MM.1S (cell line): ENCODE measurements at regions not wholly inside any gene's neighbourhood (a gene's known extent, or its start where the extent isn't known, plus 50 kb on each side); places are given as distances from the start of the nearest gene placed in this dataset.

Source experiments
- CTCF ChIP-seq: fragments of 300-600 bp; sonication (generic); IDR thresholded peaks from 2 replicates; pipeline ENCODE4 v1.5.1; 2016; ENCODE audit warnings: antibody characterized with exemption, low read length, mixed read lengths
- EZH2 ChIP-seq: fragments of 300-600 bp; sonication (generic); optimal IDR thresholded peaks from 2 replicates; pipeline ENCODE3; 2017; ENCODE audit warnings: low read depth, mild to moderate bottlenecking, antibody characterized with exemption, low read length, mixed read lengths
- EZH2phosphoT487 ChIP-seq: fragments of 300-600 bp; sonication (generic); IDR thresholded peaks from 2 replicates; pipeline ENCODE4 v1.6.1; 2018; ENCODE audit warnings: antibody characterized with exemption, low read length

- no peak for TF ChIP-seq CTCF
- TF ChIP-seq EZH2phosphoT487: no peak
- TF ChIP-seq EZH2: no peak
These were observed 1203.3 kb downstream of the UQCRFS1 start for GRCh38 chr19:28009696-28010095.
